GM13977 (cell line): ENCODE measurements at regions not wholly inside any gene's neighbourhood (a gene's known extent, or its start where the extent isn't known, plus 50 kb on each side); places are given as distances from the start of the nearest gene placed in this dataset.

Experiments used
- DNase-seq: peaks from one replicate; pipeline ENCODE4 v3.0.0; 2012; ENCODE audit warnings: low spot score
- in situ Hi-C: fragments of 300-500 bp; cut with MboI; formaldehyde crosslinking; loops from one replicate; pipeline ENCODE4 v1.12.0; 2022; ENCODE audit warnings: low sequenced_read_pairs, low pct_unique_long_range_greater_than_20kb, mixed read lengths, inconsistent platforms; ENCODE audit not compliant: unreplicated experiment
- TF ChIP-seq, protein P1 (sequence below): IDR thresholded peaks from 2 replicates; pipeline ENCODE4 v1.5.1; 2012; ENCODE audit warnings: mild to moderate bottlenecking, control low read depth; ENCODE audit not compliant: insufficient read depth; ENCODE audit errors: extremely low read depth, missing control alignments

DNA sequence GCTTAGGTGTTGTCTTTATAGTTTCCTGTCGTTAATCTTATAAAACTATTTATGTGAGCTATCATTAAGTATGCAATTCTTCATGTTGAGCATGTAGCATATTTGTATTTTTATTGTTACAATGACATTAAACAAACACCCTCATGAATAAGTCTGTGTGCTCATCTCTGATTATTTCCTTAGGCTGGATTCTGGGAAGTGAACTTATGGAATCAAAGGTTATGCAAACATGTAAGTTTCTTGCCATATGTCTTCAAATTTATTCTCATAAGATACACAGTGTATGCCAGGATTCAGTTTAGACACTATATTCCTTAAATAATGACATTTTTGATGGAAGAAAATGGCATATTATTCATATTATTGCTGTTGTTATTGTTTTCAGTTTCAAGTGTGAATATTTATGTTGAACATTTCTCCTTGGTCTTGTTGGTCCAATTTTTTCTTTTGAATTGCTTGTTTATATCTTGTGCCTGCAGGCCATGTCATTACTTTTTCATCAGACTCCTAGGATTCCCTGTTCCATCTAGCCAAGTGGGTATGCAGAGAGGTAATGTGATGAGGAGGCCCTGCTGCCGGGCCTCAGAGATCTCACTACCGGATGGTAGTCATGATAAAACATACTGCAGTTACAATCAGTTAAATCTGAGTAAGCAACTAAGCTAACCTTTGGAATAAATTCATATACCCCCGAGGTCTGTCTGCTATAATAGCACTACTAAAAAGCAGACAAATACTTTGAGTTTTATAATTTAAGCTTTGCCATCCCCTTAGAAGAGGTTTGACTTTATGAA is 684.3 kb upstream of the SGO1 start:
- TF ChIP-seq, protein P1, sequence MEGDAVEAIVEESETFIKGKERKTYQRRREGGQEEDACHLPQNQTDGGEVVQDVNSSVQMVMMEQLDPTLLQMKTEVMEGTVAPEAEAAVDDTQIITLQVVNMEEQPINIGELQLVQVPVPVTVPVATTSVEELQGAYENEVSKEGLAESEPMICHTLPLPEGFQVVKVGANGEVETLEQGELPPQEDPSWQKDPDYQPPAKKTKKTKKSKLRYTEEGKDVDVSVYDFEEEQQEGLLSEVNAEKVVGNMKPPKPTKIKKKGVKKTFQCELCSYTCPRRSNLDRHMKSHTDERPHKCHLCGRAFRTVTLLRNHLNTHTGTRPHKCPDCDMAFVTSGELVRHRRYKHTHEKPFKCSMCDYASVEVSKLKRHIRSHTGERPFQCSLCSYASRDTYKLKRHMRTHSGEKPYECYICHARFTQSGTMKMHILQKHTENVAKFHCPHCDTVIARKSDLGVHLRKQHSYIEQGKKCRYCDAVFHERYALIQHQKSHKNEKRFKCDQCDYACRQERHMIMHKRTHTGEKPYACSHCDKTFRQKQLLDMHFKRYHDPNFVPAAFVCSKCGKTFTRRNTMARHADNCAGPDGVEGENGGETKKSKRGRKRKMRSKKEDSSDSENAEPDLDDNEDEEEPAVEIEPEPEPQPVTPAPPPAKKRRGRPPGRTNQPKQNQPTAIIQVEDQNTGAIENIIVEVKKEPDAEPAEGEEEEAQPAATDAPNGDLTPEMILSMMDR: no peak
- in situ Hi-C loops: no loop called here

DNA sequence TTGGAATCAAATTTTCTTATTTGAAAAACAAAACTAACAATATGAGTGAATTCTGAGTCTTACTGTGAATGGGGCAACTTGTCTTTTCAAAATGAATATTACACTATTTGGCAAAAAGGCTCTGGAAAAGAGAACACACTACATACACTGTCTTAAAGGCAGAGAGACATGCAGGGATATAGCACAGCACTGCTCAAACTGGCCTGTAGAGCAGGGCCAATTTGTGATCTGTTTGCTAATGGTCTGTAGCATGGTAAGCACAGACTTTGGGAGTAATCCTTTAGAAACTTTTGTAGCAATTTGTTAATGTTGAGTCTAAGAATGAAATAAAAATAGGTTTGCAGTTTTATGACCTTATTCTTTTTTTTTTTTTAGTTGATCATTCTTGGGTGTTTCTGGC is 679.8 kb upstream of the SGO1 start:
- in situ Hi-C loops: no loop called here
- no peak for DNase-seq

More for the DNA sequence above, 684.3 kb upstream of the SGO1 start:
- DNase-seq: no peak

DNA sequence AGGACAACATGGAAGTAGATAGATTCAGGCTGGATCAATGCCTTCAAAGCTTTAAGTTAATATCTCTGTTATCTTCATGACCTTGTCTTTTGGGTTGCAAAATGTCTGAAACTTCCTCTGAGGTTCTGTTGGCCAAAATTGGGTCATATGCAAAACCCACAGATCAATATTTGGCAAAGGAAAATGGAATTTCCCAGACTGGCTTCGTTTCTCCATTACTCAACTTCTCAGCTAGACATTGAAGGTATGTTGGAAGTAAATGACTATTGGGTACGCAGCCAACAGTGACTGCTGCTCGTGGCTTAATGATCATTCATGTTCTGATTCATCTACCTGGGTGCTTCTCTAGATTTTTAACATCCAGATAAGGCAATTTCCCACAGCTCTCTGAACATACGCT is 675.4 kb upstream of the SGO1 start:
- in situ Hi-C loops: no loop called here
- TF ChIP-seq, protein P1: no peak
- no peak for DNase-seq

More for the DNA sequence above, 679.8 kb upstream of the SGO1 start:
- TF ChIP-seq, protein P1: no peak

DNA sequence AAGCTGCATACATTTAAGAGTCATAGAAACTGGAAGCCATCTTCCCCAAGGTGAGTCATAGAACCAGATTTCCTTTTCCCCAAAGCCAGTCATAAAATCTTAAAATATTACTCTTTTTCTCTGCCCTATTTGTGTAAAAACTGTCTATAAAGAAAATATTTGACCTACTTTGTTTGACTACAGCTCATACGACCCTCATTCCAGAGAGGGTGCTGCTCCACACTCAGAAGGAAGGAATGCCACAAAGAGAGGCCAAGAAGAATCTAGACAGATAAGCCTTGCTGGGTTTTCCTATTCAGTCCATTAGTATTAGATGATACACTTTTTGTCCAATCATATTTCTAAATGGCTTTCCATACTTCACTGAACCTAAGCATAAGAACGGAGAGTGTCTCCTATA is 671.6 kb upstream of the SGO1 start:
- TF ChIP-seq, protein P1: no peak
- DNase-seq: no peak
- in situ Hi-C loops: no loop called here

DNA sequence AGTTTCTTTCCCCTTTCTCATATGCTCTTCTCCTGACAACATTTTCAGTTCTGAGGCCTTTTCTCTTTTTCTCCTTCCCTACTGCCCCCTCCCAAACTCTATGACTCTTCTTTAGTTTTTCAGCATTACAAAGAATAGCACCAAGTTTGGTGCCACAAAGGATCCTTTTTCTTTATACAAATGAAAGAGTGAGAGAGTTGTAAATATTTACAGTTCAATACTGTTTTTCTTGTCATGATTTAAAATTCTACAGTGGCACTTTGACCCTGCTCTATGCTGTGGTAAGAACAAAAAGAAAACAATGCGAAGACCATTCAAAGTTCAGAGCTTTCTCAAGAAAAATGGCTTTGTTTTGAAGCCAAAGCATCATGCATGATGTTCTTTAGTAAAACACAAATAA is 667.9 kb upstream of the SGO1 start:
- in situ Hi-C loops: no loop called here
- DNase-seq: no peak
- TF ChIP-seq, protein P1: no peak

DNA sequence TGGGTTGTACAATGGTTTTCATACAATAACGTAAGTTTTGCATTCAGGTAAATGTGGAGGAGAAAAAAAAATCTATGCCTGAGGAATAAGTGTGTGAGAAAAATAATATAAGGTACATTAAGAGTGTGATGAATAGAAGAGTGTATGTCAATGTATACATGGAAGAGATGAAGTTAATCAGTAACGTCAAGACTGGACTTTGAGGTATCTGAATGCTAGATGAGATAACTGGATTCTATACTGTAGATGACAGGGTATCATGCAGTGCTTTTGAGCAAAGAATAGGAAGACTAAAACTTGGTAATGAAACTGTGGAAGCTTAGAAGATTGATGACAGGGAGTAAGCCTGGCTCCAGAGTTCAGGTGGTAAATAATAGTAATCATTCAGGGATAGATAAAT is 666.7 kb upstream of the SGO1 start:
- TF ChIP-seq, protein P1: no peak
- DNase-seq: no peak
- in situ Hi-C loops: no loop called here
